ENCODE measurements at regions not wholly inside any gene's neighbourhood (a gene's known extent, or its start where the extent isn't known, plus 50 kb on each side); places are given as distances from the start of the nearest gene placed in this dataset.

DNA sequence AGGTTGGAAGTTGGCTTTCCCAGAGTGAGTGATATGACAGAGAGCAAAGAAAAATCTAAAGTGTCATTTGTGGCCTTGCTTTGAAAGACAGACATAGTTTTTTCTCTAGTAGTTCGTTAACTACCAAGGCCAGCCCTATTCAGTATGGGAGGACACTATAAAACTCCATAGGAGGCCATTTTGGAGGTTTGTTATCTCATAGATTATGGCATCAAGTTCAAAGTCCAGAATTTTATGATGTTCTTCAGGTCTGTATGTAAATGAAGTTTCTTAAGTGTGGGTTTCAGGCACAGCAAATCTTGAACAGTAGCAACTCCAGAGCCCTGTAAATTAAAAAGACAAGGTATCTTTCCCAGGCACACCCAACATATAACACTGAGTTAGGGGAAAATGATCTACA, 437.1 kb downstream of the PLPP3 start:
- Histone ChIP-seq H3K4me1 (ENCODE audit: control insufficient read depth, insufficient read depth, low read length, poor library complexity, severe bottlenecking) (no peaks in the 10 kb centered on the region), H3K27ac (ENCODE audit: insufficient read depth, low read length, poor library complexity, severe bottlenecking) (no peak overlapping the region), H3K27me3 (replicated peaks; ENCODE audit: control insufficient read depth, insufficient read depth, low read length, poor library complexity, severe bottlenecking) (no peaks in the 10 kb centered on the region), H3K9me3 (ENCODE audit: control insufficient read depth, low read length) (no peaks in the 10 kb centered on the region), H3K4me3 (ENCODE audit: insufficient read depth, low read depth, low read length, poor library complexity, severe bottlenecking) (no peak overlapping the region), H3K36me3 (ENCODE audit: control insufficient read depth, insufficient read depth, low read length) (no peaks in the 10 kb centered on the region)
- no peak for DNase-seq

DNA sequence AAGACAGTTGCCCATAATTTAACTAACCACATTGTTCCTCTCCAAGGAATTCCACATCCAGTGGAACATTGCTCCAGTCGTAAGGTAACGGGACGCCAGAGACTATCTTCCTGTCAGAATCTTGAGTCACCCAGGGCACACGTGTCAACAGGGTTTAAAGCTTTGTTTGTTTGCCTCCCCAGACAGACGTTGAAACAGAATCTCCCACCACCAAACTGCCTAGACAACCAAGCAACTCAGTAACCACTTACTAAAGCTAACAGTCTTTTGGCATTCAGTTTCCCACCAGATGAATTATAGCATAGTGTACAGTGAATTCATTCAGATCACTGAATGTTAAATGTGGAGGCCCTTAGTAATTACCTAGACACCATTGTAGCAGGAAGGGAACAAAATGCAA, 439.5 kb downstream of the PLPP3 start:
- Histone ChIP-seq H3K4me1 (ENCODE audit: control insufficient read depth, insufficient read depth, low read length, poor library complexity, severe bottlenecking) (no peaks in the 10 kb centered on the region), H3K9me3 (ENCODE audit: control insufficient read depth, low read length) (no peaks in the 10 kb centered on the region), H3K4me3 (ENCODE audit: insufficient read depth, low read depth, low read length, poor library complexity, severe bottlenecking) (no peak overlapping the region), H3K27ac (ENCODE audit: insufficient read depth, low read length, poor library complexity, severe bottlenecking) (no peak overlapping the region), H3K27me3 (replicated peaks; ENCODE audit: control insufficient read depth, insufficient read depth, low read length, poor library complexity, severe bottlenecking) (no peaks in the 10 kb centered on the region), H3K36me3 (ENCODE audit: control insufficient read depth, insufficient read depth, low read length) (no peaks in the 10 kb centered on the region)
- DNase-seq = no peak

DNA sequence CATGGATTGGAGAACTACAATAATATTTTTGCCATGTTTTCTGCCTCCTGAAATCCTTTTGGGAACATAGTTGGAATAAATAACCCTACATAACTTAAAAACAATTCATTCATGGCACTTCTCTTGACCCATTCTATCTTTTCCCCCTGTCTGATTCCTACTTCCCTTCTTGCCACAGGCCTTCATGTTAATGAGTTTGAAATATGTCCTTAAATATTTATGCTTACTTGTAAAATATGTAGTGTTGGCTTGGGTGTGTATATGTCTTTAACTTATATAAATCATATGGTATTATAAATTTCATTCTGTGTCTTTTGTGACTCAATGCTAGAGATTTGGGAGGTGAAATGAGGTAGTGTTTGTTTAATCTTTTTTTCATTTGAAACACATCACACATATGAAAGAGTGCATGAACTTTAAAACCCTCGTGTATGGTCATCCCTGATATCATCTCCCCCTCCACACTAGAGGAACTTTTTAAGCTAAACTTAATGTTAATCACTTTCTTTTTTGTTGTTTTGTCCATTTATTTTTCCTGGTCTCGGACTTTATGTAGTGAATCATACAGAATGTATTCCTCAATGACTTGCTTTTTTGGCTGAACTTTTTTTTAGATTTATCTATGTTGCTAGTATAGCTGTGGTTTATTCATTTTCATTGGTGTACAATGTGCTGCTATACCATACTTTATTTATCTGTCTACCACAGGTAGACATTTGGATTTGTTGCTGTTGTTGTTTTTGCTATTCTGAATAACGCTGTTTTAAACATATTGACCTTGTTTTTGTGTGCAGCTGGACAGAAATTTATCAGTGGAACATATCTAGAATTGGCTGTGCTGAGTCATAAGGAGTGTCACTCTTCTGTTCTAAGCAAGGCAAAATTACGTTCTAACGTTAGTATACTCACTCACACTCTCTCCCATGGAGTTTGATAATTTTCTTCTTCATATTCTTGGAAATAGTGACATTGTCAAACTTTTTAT, 441.6 kb downstream of the PLPP3 start:
- DNase-seq = no peak
- Histone ChIP-seq H3K27me3 (replicated peaks; ENCODE audit: control insufficient read depth, insufficient read depth, low read length, poor library complexity, severe bottlenecking) (no peaks in the 10 kb centered on the region), H3K36me3 (ENCODE audit: control insufficient read depth, insufficient read depth, low read length) (no peaks in the 10 kb centered on the region), H3K27ac (ENCODE audit: insufficient read depth, low read length, poor library complexity, severe bottlenecking) (no peak overlapping the region), H3K4me3 (ENCODE audit: insufficient read depth, low read depth, low read length, poor library complexity, severe bottlenecking) (no peak overlapping the region), H3K9me3 (ENCODE audit: control insufficient read depth, low read length) (no peaks in the 10 kb centered on the region), H3K4me1 (ENCODE audit: control insufficient read depth, insufficient read depth, low read length, poor library complexity, severe bottlenecking) (no peaks in the 10 kb centered on the region)

DNA sequence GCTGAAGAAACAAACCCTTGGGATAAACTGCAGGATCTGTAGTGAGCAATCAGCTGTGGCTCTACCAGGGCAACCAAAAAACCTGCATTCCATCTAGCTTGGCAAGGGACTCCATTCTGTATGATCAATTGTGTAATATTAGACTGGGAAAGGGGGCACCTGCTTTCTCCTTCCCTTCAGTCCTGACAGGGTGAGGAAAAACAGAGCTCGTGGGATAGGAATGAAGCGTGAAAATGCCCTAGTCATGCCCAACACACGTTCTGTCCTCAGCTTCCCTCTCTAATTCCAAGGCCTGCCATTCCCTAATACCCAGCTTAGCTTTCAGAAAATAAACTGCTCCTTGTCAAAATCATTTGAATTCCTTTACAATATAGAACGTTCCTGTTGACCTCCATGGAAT, 442.3 kb downstream of the PLPP3 start:
- Histone ChIP-seq H3K4me1 (ENCODE audit: control insufficient read depth, insufficient read depth, low read length, poor library complexity, severe bottlenecking) (no peaks in the 10 kb centered on the region), H3K27ac (ENCODE audit: insufficient read depth, low read length, poor library complexity, severe bottlenecking) (no peak overlapping the region), H3K9me3 (ENCODE audit: control insufficient read depth, low read length) (no peaks in the 10 kb centered on the region), H3K36me3 (ENCODE audit: control insufficient read depth, insufficient read depth, low read length) (no peaks in the 10 kb centered on the region), H3K27me3 (replicated peaks; ENCODE audit: control insufficient read depth, insufficient read depth, low read length, poor library complexity, severe bottlenecking) (no peaks in the 10 kb centered on the region), H3K4me3 (ENCODE audit: insufficient read depth, low read depth, low read length, poor library complexity, severe bottlenecking) (no peak overlapping the region)
- no peak for DNase-seq

DNA sequence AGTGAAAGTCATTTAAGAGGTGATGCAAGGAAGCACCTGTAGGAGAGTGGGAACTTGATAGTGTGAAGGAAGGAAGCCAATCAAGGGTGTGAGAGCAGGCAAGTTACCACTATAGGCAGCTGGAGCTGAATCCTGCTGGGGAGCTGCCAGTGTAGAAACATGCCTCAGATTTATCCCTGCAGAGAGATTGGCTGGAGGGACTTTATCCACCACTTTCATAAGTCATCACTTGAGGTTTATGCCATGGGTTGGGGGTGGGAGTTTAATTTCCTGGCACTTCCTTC, 443.6 kb downstream of the PLPP3 start:
- no peak overlapping the region for H3K27ac ChIP-seq (ENCODE audit: insufficient read depth, low read length, poor library complexity, severe bottlenecking)
- DNase-seq = no peak
- H3K27me3 ChIP-seq (replicated peaks; ENCODE audit: control insufficient read depth, insufficient read depth, low read length, poor library complexity, severe bottlenecking) = no peaks in the 10 kb centered on the region
- H3K36me3 ChIP-seq (ENCODE audit: control insufficient read depth, insufficient read depth, low read length) = no peaks in the 10 kb centered on the region
- H3K4me1 ChIP-seq (ENCODE audit: control insufficient read depth, insufficient read depth, low read length, poor library complexity, severe bottlenecking) = no peaks in the 10 kb centered on the region
- H3K4me3 ChIP-seq (ENCODE audit: insufficient read depth, low read depth, low read length, poor library complexity, severe bottlenecking) = no peak overlapping the region
- no peaks in the 10 kb centered on the region for H3K9me3 ChIP-seq (ENCODE audit: control insufficient read depth, low read length)

DNA sequence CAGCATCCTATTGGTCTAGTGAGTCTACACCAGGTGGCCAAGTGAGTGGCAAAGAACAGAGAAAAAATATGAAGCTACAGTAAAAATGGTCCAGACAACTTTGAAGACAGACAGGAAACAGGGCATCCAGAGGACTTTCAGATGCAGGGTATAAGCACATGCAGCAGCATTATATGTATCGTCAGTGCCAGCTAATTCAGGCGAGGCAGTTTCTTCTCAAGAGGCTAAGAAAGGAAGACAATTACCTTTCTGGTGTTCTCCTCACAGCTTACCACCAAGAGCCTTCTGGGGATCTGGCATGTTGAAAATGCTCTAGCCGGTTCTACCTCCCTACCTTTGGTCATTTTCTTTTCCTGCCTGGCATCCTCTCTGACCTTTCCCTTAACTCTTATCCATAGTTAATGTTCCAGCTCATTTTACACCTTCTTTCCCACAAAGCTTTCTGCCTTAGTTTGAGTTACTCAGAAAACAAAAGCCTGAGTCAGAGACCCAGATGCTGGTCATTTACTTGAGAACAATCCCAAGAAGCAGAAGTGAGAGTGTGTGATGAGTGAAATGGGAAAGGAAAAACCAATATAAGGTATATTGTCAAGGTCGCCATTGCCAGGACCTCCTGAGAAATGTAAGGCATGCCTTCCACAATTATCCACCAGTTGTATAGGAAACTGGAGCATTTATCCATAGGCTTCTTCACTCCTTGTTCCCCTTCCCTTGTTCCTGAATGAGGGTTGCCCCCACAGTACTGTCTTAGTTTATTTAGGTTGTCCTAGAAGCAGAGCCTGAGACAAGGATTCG, 444.1 kb downstream of the PLPP3 start:
- H3K9me3 ChIP-seq (ENCODE audit: control insufficient read depth, low read length) = no peaks in the 10 kb centered on the region

DNA sequence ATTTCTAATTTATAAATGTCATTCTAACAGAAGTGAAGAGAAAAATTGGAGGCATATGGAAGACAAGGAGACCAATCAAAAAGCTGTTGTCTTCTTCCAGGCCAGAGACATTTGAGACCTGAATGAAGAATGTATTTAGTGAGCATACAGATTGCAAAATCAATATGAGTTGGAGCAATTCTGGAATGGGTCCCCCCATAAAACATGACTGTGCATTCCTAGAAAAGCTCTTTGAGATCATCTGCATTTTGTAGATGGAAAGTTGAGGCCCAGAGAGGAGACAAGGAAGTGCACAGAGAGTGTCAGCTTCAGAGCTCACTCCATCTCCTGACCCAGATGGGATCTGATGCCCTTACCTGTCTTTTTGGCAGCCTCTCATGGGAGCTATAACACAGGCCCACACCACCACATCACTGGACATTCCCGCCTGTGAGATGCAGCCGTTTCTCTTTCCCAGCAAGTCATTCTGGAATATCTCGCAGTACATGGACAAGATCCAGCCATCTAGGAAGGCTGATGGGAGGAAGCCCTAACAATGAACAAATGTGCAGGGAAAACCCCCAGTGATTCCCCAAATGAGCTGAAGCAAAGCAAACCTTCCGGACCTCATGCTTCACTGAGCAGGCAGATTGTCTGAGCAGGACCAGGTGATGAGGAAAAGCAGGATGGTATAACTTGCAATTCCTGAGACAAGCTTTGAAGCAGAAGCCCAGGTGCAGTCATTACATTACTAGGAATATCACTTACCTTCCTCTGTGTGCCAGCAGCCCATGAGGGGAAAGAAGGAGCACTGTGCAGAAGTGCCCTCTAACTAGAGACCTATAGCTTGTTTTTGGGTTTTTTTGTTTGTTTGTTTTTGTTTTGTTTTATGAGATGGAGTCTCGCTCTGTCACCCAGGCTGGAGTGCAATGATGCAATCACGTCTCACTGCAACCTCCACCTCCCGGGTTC, 445.6 kb downstream of the PLPP3 start:
- no peaks in the 10 kb centered on the region for H3K27me3 ChIP-seq (replicated peaks; ENCODE audit: control insufficient read depth, insufficient read depth, low read length, poor library complexity, severe bottlenecking)
- no peak for DNase-seq
- H3K36me3 ChIP-seq (ENCODE audit: control insufficient read depth, insufficient read depth, low read length) = no peaks in the 10 kb centered on the region
- H3K9me3 ChIP-seq (ENCODE audit: control insufficient read depth, low read length) = no peaks in the 10 kb centered on the region
- H3K27ac ChIP-seq (ENCODE audit: insufficient read depth, low read length, poor library complexity, severe bottlenecking) = no peak overlapping the region
- no peak overlapping the region for H3K4me3 ChIP-seq (ENCODE audit: insufficient read depth, low read depth, low read length, poor library complexity, severe bottlenecking)
- H3K4me1 ChIP-seq (ENCODE audit: control insufficient read depth, insufficient read depth, low read length, poor library complexity, severe bottlenecking) = no peaks in the 10 kb centered on the region

More for the DNA sequence above, 444.1 kb downstream of the PLPP3 start:
- Histone ChIP-seq H3K27me3 (replicated peaks; ENCODE audit: control insufficient read depth, insufficient read depth, low read length, poor library complexity, severe bottlenecking) (no peaks in the 10 kb centered on the region), H3K4me1 (ENCODE audit: control insufficient read depth, insufficient read depth, low read length, poor library complexity, severe bottlenecking) (no peaks in the 10 kb centered on the region), H3K4me3 (ENCODE audit: insufficient read depth, low read depth, low read length, poor library complexity, severe bottlenecking) (no peak overlapping the region), H3K27ac (ENCODE audit: insufficient read depth, low read length, poor library complexity, severe bottlenecking) (no peak overlapping the region), H3K36me3 (ENCODE audit: control insufficient read depth, insufficient read depth, low read length) (no peaks in the 10 kb centered on the region)
- no peak for DNase-seq

DNA sequence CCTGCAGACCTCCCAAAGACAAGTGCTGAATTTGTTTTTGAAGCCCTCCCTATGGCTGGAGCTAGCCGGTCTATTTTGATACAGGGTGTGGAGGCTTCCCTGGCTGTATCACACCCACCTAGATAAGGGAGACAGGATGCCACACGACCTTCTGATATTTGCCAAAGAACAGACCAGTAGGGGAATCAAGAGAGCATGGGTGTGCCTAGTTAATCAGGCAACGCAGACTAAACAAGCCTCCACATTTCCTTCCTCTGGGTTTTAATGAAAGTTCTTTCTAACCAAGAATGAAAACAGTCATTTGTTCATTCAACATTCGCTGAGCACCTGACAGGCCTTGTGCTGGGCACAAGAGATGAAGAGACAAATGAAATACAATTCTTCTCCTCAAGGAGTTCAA, 446.8 kb downstream of the PLPP3 start:
- DNase-seq = no peak
- no peak overlapping the region for H3K4me3 ChIP-seq (ENCODE audit: insufficient read depth, low read depth, low read length, poor library complexity, severe bottlenecking)
- H3K27me3 ChIP-seq (replicated peaks; ENCODE audit: control insufficient read depth, insufficient read depth, low read length, poor library complexity, severe bottlenecking) = no peaks in the 10 kb centered on the region
- H3K36me3 ChIP-seq (ENCODE audit: control insufficient read depth, insufficient read depth, low read length) = no peaks in the 10 kb centered on the region
- H3K9me3 ChIP-seq (ENCODE audit: control insufficient read depth, low read length) = no peaks in the 10 kb centered on the region
- no peak overlapping the region for H3K27ac ChIP-seq (ENCODE audit: insufficient read depth, low read length, poor library complexity, severe bottlenecking)
- no peaks in the 10 kb centered on the region for H3K4me1 ChIP-seq (ENCODE audit: control insufficient read depth, insufficient read depth, low read length, poor library complexity, severe bottlenecking)

DNA sequence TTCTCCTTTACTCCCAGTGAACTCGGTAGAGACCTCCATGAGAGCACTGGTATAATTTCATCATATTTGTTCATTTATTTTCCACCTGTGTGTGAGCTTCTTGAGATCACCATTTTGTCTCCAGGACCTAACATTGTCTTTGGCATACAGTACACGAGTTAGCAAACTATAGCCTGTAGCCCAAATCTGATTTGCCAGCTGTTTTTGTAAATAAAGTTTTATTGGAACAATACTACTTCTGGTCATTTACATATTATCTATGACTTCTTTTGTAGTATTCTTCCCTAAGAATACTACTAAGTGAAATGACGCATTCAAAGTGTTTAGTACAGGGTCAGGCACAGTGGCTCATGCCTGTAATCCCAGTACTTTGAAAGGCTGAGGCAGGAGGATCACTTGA, 449.5 kb downstream of the PLPP3 start:
- Histone ChIP-seq H3K4me3 (ENCODE audit: insufficient read depth, low read depth, low read length, poor library complexity, severe bottlenecking) (no peak overlapping the region), H3K4me1 (ENCODE audit: control insufficient read depth, insufficient read depth, low read length, poor library complexity, severe bottlenecking) (no peaks in the 10 kb centered on the region), H3K27me3 (replicated peaks; ENCODE audit: control insufficient read depth, insufficient read depth, low read length, poor library complexity, severe bottlenecking) (no peaks in the 10 kb centered on the region), H3K9me3 (ENCODE audit: control insufficient read depth, low read length) (no peaks in the 10 kb centered on the region), H3K27ac (ENCODE audit: insufficient read depth, low read length, poor library complexity, severe bottlenecking) (no peak overlapping the region), H3K36me3 (ENCODE audit: control insufficient read depth, insufficient read depth, low read length) (no peaks in the 10 kb centered on the region)
- no peak for DNase-seq
